ENCODE measurements at regions not wholly inside any gene's neighbourhood (a gene's known extent, or its start where the extent isn't known, plus 50 kb on each side); places are given as distances from the start of the nearest gene placed in this dataset.

DNA sequence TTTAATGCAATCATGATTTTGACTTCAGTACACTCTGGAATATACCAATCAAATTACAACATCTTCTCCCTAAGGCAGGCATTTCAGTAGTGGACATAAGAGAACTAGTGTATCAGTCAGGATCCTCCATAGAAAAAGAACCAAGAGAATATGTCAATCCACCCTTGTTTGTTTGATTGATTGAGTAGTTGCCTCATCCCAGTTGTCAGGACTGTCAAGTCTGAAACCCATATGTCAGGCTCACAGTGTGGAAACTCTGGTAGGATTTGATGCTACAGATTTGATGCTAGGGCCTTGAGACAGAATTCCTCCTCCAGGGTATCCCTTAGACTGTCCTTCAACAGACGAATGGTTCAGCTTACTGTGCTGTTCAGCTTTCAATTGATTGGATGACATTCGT, 375.0 kb downstream of the ETS1 start (continued):
- TF ChIP-seq, protein P1, sequence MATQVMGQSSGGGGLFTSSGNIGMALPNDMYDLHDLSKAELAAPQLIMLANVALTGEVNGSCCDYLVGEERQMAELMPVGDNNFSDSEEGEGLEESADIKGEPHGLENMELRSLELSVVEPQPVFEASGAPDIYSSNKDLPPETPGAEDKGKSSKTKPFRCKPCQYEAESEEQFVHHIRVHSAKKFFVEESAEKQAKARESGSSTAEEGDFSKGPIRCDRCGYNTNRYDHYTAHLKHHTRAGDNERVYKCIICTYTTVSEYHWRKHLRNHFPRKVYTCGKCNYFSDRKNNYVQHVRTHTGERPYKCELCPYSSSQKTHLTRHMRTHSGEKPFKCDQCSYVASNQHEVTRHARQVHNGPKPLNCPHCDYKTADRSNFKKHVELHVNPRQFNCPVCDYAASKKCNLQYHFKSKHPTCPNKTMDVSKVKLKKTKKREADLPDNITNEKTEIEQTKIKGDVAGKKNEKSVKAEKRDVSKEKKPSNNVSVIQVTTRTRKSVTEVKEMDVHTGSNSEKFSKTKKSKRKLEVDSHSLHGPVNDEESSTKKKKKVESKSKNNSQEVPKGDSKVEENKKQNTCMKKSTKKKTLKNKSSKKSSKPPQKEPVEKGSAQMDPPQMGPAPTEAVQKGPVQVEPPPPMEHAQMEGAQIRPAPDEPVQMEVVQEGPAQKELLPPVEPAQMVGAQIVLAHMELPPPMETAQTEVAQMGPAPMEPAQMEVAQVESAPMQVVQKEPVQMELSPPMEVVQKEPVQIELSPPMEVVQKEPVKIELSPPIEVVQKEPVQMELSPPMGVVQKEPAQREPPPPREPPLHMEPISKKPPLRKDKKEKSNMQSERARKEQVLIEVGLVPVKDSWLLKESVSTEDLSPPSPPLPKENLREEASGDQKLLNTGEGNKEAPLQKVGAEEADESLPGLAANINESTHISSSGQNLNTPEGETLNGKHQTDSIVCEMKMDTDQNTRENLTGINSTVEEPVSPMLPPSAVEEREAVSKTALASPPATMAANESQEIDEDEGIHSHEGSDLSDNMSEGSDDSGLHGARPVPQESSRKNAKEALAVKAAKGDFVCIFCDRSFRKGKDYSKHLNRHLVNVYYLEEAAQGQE (IDR thresholded peaks at IDR 0.05; ENCODE audit: low read depth, low read length) = no peak
- TF ChIP-seq EP300 (IDR thresholded peaks at IDR 0.05; ENCODE audit: borderline replicate concordance in 1 of 2, low read depth in 1 of 2, low read length in 1 of 2) = no peak
- TF ChIP-seq MEF2A (IDR thresholded peaks at IDR 0.05; ENCODE audit: borderline replicate concordance, low read depth) = no peak
- TF ChIP-seq FOSL2 (IDR thresholded peaks at IDR 0.05; ENCODE audit: borderline replicate concordance, low read depth) = no peak
- TF ChIP-seq, protein P2, sequence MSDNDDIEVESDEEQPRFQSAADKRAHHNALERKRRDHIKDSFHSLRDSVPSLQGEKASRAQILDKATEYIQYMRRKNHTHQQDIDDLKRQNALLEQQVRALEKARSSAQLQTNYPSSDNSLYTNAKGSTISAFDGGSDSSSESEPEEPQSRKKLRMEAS (IDR thresholded peaks at IDR 0.05; ENCODE audit: low read depth) = no peak
- no peak for TF ChIP-seq TCF12 (IDR thresholded peaks at IDR 0.05)
- TF ChIP-seq TAF1 (IDR thresholded peaks at IDR 0.05; ENCODE audit: borderline replicate concordance, low read depth, low read length) = no peak
- no peak for TF ChIP-seq FOXM1 (IDR thresholded peaks at IDR 0.05; ENCODE audit: low read depth)
- TF ChIP-seq POLR2AphosphoS5 (IDR thresholded peaks at IDR 0.05; ENCODE audit: low read depth, low read length) = no peak
- TF ChIP-seq GABPA (IDR thresholded peaks at IDR 0.05; ENCODE audit: low read depth) = no peak
- no peak for TF ChIP-seq MXI1 (IDR thresholded peaks at IDR 0.05; ENCODE audit: low read depth, low read length)
- TF ChIP-seq FOXJ3 (CRISPR knock-in tag; IDR thresholded peaks at IDR 0.05) = no peak
- TF ChIP-seq, protein P3, sequence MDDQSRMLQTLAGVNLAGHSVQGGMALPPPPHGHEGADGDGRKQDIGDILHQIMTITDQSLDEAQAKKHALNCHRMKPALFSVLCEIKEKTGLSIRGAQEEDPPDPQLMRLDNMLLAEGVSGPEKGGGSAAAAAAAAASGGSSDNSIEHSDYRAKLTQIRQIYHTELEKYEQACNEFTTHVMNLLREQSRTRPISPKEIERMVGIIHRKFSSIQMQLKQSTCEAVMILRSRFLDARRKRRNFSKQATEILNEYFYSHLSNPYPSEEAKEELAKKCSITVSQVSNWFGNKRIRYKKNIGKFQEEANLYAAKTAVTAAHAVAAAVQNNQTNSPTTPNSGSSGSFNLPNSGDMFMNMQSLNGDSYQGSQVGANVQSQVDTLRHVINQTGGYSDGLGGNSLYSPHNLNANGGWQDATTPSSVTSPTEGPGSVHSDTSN (IDR thresholded peaks at IDR 0.05) = no peak

DNA sequence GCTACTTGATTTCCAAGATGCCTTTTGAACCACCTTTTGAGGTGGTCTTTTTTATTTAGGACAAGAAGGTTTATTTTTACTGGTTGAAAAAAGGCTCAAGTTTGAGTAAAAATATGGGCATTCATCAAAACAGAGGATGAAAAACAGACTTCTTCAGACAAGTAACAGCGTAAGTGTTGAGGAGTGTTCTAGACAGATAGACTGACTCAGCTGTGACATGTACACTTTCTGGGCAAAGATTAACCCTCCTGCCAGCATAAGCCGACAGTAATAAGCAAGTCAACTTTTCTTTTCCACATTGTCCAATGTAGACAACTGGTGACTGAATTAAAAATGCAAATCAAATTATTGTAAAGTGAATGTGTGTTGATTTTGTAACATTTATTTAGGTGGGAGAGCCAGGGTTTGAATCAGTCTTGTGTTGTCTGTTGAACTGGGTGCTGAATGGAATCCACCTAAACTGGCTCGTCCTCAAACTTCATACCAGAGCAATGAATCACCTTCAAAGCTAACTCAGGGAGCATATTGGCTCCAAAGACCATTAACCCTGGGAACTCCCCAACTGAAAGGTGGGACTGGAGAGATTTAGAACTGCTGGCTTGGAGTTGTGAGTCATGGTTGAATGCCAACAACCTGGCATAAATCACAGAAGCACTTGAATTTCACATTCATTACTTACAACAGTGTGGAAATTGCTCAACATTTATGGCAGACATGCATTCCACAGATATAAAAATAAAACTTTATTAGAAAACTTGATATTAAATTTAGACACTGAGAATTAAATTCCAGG, 377.0 kb downstream of the ETS1 start:
- peak overlapping the region; percentile 75 to 95; a peak in 3 of 4 replicates for H3K27ac ChIP-seq (ENCODE audit: low read depth in 2 of 2, low read length in 1 of 2)
- TF ChIP-seq, protein P1 (IDR thresholded peaks at IDR 0.05; ENCODE audit: low read depth, low read length) = peak; percentile 71
- TF ChIP-seq FOXJ3 (CRISPR knock-in tag; IDR thresholded peaks at IDR 0.05) = no peak
- TF ChIP-seq, protein P4, sequence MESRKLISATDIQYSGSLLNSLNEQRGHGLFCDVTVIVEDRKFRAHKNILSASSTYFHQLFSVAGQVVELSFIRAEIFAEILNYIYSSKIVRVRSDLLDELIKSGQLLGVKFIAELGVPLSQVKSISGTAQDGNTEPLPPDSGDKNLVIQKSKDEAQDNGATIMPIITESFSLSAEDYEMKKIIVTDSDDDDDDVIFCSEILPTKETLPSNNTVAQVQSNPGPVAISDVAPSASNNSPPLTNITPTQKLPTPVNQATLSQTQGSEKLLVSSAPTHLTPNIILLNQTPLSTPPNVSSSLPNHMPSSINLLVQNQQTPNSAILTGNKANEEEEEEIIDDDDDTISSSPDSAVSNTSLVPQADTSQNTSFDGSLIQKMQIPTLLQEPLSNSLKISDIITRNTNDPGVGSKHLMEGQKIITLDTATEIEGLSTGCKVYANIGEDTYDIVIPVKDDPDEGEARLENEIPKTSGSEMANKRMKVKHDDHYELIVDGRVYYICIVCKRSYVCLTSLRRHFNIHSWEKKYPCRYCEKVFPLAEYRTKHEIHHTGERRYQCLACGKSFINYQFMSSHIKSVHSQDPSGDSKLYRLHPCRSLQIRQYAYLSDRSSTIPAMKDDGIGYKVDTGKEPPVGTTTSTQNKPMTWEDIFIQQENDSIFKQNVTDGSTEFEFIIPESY (IDR thresholded peaks at IDR 0.05; ENCODE audit: borderline replicate concordance, low read depth) = peak; percentile 65
- TF ChIP-seq SMC3 (IDR thresholded peaks at IDR 0.05; ENCODE audit: low read depth, low read length) = no peak
- TF ChIP-seq YY1 (IDR thresholded peaks at IDR 0.05; ENCODE audit: low read depth) = no peak
- no peak for TF ChIP-seq NRF1 (IDR thresholded peaks at IDR 0.05; ENCODE audit: low read depth, low read length)
- peak in 1 of 2 experiments; percentile 96; a peak in 2 of 4 replicates for TF ChIP-seq EP300 (IDR thresholded peaks at IDR 0.05; ENCODE audit: borderline replicate concordance in 1 of 2, low read depth in 1 of 2, low read length in 1 of 2)
- TF ChIP-seq, protein P2 (IDR thresholded peaks at IDR 0.05; ENCODE audit: low read depth) = peak; percentile 43; the same call in 1 of the 2 replicates
- peak; percentile 80; the same call in 1 of the 2 replicates for TF ChIP-seq POLR2AphosphoS5 (IDR thresholded peaks at IDR 0.05; ENCODE audit: low read depth, low read length)
- TF ChIP-seq NFIC (IDR thresholded peaks at IDR 0.05; ENCODE audit: borderline replicate concordance) = peak; percentile 95

More for the DNA sequence above, 377.0 kb downstream of the ETS1 start:
- H3K4me2 ChIP-seq = peak overlapping the region; percentile 74
- H2AFZ ChIP-seq (ENCODE audit: low read depth) = no peak overlapping the region
- no peaks in the 10 kb centered on the region for H3K79me2 ChIP-seq (ENCODE audit: insufficient read depth)
- 4% methylated on average over 3 of the region's 3 CpGs for WGBS (ENCODE audit: low lambda C conversion rate)
- no peaks in the 10 kb centered on the region for H3K9me3 ChIP-seq
- no peaks in the 10 kb centered on the region for H3K9me2 ChIP-seq
- H3K4me1 ChIP-seq (ENCODE audit: control insufficient read depth in 1 of 2, insufficient read depth in 2 of 2, low read depth in 1 of 2, low read length in 1 of 2) = peaks cover 0 to 37% of the 10 kb centered on the region in 2 experiments; a peak in 3 of 4 replicates
- no peaks in the 10 kb centered on the region for H4K20me1 ChIP-seq (ENCODE audit: insufficient read depth)
- ChIA-PET POLR2A (no interaction called here), CTCF (interaction anchor here (1.3 to 1.5 kb wide), 3 partner anchors 11 to 52 kb away, joined by 3 to 4 read pairs (median 3); no protein-coding TSS in a partner anchor)
- H3K4me3 ChIP-seq (ENCODE audit: low read depth in 2 of 2, low read length in 1 of 2) = no peak overlapping the region
- H3K27me3 ChIP-seq (ENCODE audit: insufficient read depth) = no peaks in the 10 kb centered on the region
- peaks cover 49% of the 10 kb centered on the region for H3F3A ChIP-seq (replicated peaks; ENCODE audit: insufficient read depth)
- no peak for DNase-seq
- no peaks in the 10 kb centered on the region for H3K36me3 ChIP-seq (replicated peaks in 1 of 2; ENCODE audit: control insufficient read depth in 1 of 2, insufficient read depth in 2 of 2, low read length in 1 of 2)
- peak overlapping the region; percentile 69; the same call in 1 of the 2 replicates for H3K9ac ChIP-seq

Data from SK-N-SH (cell line).